A549 (cell line): ENCODE measurements at regions not wholly inside any gene's neighbourhood (a gene's known extent, or its start where the extent isn't known, plus 50 kb on each side); places are given as distances from the start of the nearest gene placed in this dataset.

Source experiments
- ATAC-seq, 2 experiments: fragments of 200-7000 bp in 1 of 2; fragments of >200 bp in 1 of 2; cut with Nextera tagmentation in 1 of 2; cut with Tn5 transposase in 1 of 2; 3 replicates each; pipeline versions ENCODE4 v1.8.0 to v1.9.1; 2018 to 2020; ENCODE audit warnings: mild to moderate bottlenecking in 1 of 2, moderate library complexity in 1 of 2
- CTCF ChIA-PET: fragments of 300-600 bp; sonication (Branson Sonifier 250); formaldehyde crosslinking; extraction: SDS; loops from one replicate; lab custom pipeline; 2021; ENCODE audit warnings: antibody characterized with exemption, inconsistent platforms; lab: Yijun Ruan, JAX
- POLR2A ChIA-PET: fragments of 350-600 bp; formaldehyde crosslinking; extraction: SDS; loops from one replicate; lab custom pipeline; 2021; ENCODE audit warnings: antibody characterized with exemption, inconsistent platforms; lab: Yijun Ruan, JAX
- DNase-seq, 2 experiments: peaks; one replicate each; pipeline versions ENCODE4 v3.0.0 to v3.0.0-alpha.2; 2011 to 2016; ENCODE audit warnings: low read depth in 1 of 2, low spot score in 1 of 2
- FAIRE-seq: peaks from 2 replicates; lab custom pipeline; 2011; peaks lifted over from hg19 to GRCh38; lab: Jason Lieb, UNC
- H3K27ac ChIP-seq, 2 experiments: fragments of >200 bp; sonication (Bioruptor Twin); formaldehyde crosslinking; 3 replicates each; pipeline ENCODE4 v1.5.1; 2016 to 2017
- H3K4me1 ChIP-seq: fragments of >200 bp; sonication (Bioruptor Twin); formaldehyde crosslinking; 3 replicates; pipeline ENCODE4 v1.6.1; 2016
- H3K4me2 ChIP-seq: fragments of >200 bp; sonication (Bioruptor Twin); formaldehyde crosslinking; 3 replicates; pipeline ENCODE4 v1.6.1; 2016
- H3K4me3 ChIP-seq: fragments of >200 bp; sonication (Bioruptor Twin); formaldehyde crosslinking; 3 replicates; pipeline ENCODE4 v1.5.1; 2016
- H3K9me3 ChIP-seq: fragments of >200 bp; sonication (Bioruptor Twin); formaldehyde crosslinking; 3 replicates; pipeline ENCODE4 v1.6.1; 2016
- BHLHE40 ChIP-seq: IDR thresholded peaks from 2 replicates; pipeline ENCODE4 v1.6.1; 2012; ENCODE audit warnings: low read depth, low read length, inconsistent platforms
- CBX8 ChIP-seq: fragments of 200-600 bp; sonication (generic); IDR thresholded peaks from 2 replicates; pipeline ENCODE4 v1.6.1; 2016
- CEBPB ChIP-seq, 2 experiments: fragments of >200 bp in 1 of 2; sonication (Bioruptor Twin) in 1 of 2; formaldehyde crosslinking in 1 of 2; IDR thresholded peaks; 2 replicates each; pipeline ENCODE4 v1.6.1; 2012 to 2016
- CHD4 ChIP-seq: fragments of 200-600 bp; sonication (generic); IDR thresholded peaks from 2 replicates; pipeline ENCODE4 v1.6.1; 2016; ENCODE audit warnings: antibody characterized with exemption, mild to moderate bottlenecking, borderline replicate concordance
- EHF ChIP-seq: fragments of 250-450 bp; sonication (Bioruptor Pico); IDR thresholded peaks from 2 replicates; pipeline ENCODE4 v1.5.0; 2020; ENCODE audit warnings: mild to moderate bottlenecking
- EP300 ChIP-seq, 2 experiments: fragments of >200 bp; sonication (Bioruptor Twin); formaldehyde crosslinking; IDR thresholded peaks; 2 replicates in 1 of 2; 3 replicates in 1 of 2; pipeline ENCODE4 v1.6.1; 2016 to 2017
- FOSB ChIP-seq: fragments of 250-450 bp; sonication (Bioruptor Pico); IDR thresholded peaks from 2 replicates; pipeline ENCODE4 v1.5.0; 2020; ENCODE audit warnings: mild to moderate bottlenecking, moderate library complexity
- FOXS1 ChIP-seq: fragments of 250-450 bp; sonication (Bioruptor Pico); IDR thresholded peaks from 2 replicates; pipeline ENCODE4 v1.5.0; 2020; ENCODE audit warnings: mild to moderate bottlenecking, moderate library complexity
- HES2 ChIP-seq: fragments of >200 bp; sonication (Bioruptor Twin); formaldehyde crosslinking; IDR thresholded peaks from 2 replicates; pipeline ENCODE4 v1.6.1; 2016
- HOXB5 ChIP-seq: fragments of 250-450 bp; sonication (Bioruptor Pico); IDR thresholded peaks from 2 replicates; pipeline ENCODE4 v1.5.0; 2020; ENCODE audit warnings: mild to moderate bottlenecking, moderate library complexity
- KDM1A ChIP-seq: fragments of 200-600 bp; sonication (generic); IDR thresholded peaks from 2 replicates; pipeline ENCODE4 v1.6.1; 2016; ENCODE audit warnings: low read depth, mild to moderate bottlenecking
- NFE2L2 ChIP-seq: fragments of 150-350 bp; conservative IDR thresholded peaks from 2 replicates; pipeline ENCODE4 v1.6.1; 2014; ENCODE audit warnings: low read length
- NR3C1 ChIP-seq: fragments of >200 bp; sonication (Bioruptor Twin); formaldehyde crosslinking; IDR thresholded peaks from 3 replicates; pipeline ENCODE4 v1.6.1; 2017
- POLR2A ChIP-seq: IDR thresholded peaks from 2 replicates; pipeline ENCODE4 v1.6.1; 2012; ENCODE audit warnings: mild to moderate bottlenecking, low read length
- RCOR1 ChIP-seq: fragments of 150-350 bp; IDR thresholded peaks from 2 replicates; pipeline ENCODE4 v1.6.1; 2014; ENCODE audit warnings: antibody characterized with exemption, low read length, low read depth
- RFX5 ChIP-seq: fragments of 450-650 bp; IDR thresholded peaks from 2 replicates; pipeline ENCODE4 v1.7.1; 2014; ENCODE audit warnings: antibody characterized with exemption, mild to moderate bottlenecking, moderate library complexity
- RNF2 ChIP-seq: fragments of 200-600 bp; sonication (generic); IDR thresholded peaks from 2 replicates; pipeline ENCODE4 v1.6.1; 2016; ENCODE audit warnings: low read depth, mild to moderate bottlenecking, antibody characterized with exemption, moderate library complexity, borderline replicate concordance
- SREBF2 ChIP-seq: fragments of 450-650 bp; IDR thresholded peaks from 2 replicates; pipeline ENCODE4 v1.6.1; 2014; ENCODE audit warnings: mild to moderate bottlenecking, moderate library complexity
- ZFP36 ChIP-seq: fragments of 450-650 bp; IDR thresholded peaks from 2 replicates; pipeline ENCODE4 v1.6.1; 2014; ENCODE audit warnings: borderline replicate concordance; ENCODE audit not compliant: partially characterized antibody
- ZNF302 ChIP-seq: fragments of 250-450 bp; sonication (Bioruptor Pico); IDR thresholded peaks from 2 replicates; pipeline ENCODE4 v1.9.0; 2021; ENCODE audit warnings: inconsistent platforms, mild to moderate bottlenecking, moderate library complexity
- WGBS: methylation state at CpG from one replicate; pipeline ENCODE4 v1.1.6; 2017; ENCODE audit errors: missing lambda C conversion rate; 5-methylcytosine and 5-hydroxymethylcytosine counted together
- TF ChIP-seq, protein P1 (sequence below): IDR thresholded peaks from 2 replicates; pipeline ENCODE4 v1.6.1; 2012; ENCODE audit warnings: low read depth, borderline replicate concordance
- TF ChIP-seq, protein P2 (sequence below): fragments of 450-650 bp; IDR thresholded peaks from 2 replicates; pipeline ENCODE4 v1.6.1; 2014; ENCODE audit warnings: antibody characterized with exemption

DNA sequence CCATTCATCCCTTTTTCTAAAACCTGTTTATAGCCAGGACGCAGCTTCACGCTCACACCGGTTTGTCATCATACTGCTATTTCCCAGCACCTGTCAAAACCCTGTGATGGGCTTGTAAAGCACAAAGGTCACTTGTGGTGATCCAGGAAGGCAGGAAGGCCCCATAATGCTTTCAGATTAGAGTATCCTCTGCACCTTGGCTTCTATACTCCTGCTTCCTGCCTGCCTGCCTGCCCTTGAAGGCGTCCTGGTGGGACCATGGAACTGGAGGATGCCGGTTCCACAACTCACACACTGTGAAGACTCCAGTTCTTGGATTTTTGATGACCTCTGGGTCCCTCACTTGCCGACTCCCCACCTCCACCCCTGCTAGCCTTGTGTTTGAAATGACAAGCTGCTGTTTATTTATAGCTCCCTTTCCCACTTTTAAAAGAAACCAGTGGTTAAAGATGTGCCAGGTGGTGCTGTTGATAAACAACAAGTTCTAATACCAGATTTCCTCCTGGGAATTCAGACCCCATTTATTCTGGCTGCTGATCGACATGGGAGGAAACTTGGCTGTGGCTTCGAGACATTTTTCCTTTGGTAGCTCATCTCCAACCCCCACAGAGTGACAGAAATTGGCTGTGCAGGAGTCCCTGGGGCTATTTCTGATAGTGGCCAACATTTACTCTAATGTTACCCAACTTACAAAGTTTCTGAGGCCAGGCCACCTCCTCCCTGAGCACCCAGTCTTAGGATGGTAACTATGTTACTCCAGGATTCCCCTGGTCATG lies 211.5 kb downstream of the KDR start:
- CTCF ChIA-PET = no interaction called here
- ATAC-seq (no peak), FAIRE-seq (no peak), DNase-seq (no peak)
- no peak overlapping the region for H3K4me2 ChIP-seq
- WGBS = 38% methylated on average over 8 of the region's 8 CpGs
- no peak overlapping the region for H3K4me3 ChIP-seq
- H3K27ac ChIP-seq = no peak overlapping the region
- TF ChIP-seq NR3C1 (no peak), RCOR1 (no peak), POLR2A (no peak), RFX5 (no peak), KDM1A (no peak), ZNF302 (no peak), NFE2L2 (no peak), HOXB5 (CRISPR knock-in tag) (no peak), ZFP36 (no peak), CBX8 (no peak)
- no peaks in the 10 kb centered on the region for H3K4me1 ChIP-seq
- no peaks in the 10 kb centered on the region for H3K9me3 ChIP-seq
- POLR2A ChIA-PET = no interaction called here

DNA sequence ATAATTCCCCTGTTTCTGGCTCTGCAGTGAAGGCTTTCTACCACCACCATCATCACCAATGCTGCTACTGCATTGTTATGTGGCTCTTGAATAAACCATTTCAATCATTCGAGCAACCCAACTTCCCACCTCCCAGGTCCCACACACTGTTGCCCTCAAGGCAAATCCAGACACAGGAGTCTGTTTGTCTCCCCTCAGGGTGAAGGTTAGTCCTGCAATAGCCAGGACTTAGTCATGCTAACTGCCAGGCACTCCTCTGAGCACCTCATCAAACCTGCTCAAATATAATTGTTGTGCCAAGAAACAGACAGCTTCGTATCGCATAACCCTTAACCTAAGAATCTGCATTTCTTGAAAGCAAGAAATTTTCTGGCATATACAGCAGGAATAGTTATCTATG lies 213.2 kb downstream of the KDR start:
- H3K9me3 ChIP-seq = no peaks in the 10 kb centered on the region
- H3K4me3 ChIP-seq = no peak overlapping the region
- CTCF ChIA-PET = no interaction called here
- ATAC-seq (no peak), DNase-seq (no peak), FAIRE-seq (no peak)
- POLR2A ChIA-PET = no interaction called here
- WGBS = 17% methylated on average over 3 of the region's 3 CpGs
- no peaks in the 10 kb centered on the region for H3K4me1 ChIP-seq
- TF ChIP-seq EHF (CRISPR knock-in tag) = no peak
- TF ChIP-seq BHLHE40 = no peak
- TF ChIP-seq CHD4 = no peak
- TF ChIP-seq CEBPB (IDR thresholded peaks at IDR 0.05) = no peak
- TF ChIP-seq SREBF2 = no peak
- TF ChIP-seq HES2 = no peak
- no peak for TF ChIP-seq FOSB
- no peak for TF ChIP-seq ZFP36
- no peak for TF ChIP-seq EP300 (IDR thresholded peaks at IDR 0.05)
- TF ChIP-seq, protein P1, sequence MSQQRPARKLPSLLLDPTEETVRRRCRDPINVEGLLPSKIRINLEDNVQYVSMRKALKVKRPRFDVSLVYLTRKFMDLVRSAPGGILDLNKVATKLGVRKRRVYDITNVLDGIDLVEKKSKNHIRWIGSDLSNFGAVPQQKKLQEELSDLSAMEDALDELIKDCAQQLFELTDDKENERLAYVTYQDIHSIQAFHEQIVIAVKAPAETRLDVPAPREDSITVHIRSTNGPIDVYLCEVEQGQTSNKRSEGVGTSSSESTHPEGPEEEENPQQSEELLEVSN = no peak
- no peak for TF ChIP-seq FOXS1 (CRISPR knock-in tag)
- TF ChIP-seq, protein P2, sequence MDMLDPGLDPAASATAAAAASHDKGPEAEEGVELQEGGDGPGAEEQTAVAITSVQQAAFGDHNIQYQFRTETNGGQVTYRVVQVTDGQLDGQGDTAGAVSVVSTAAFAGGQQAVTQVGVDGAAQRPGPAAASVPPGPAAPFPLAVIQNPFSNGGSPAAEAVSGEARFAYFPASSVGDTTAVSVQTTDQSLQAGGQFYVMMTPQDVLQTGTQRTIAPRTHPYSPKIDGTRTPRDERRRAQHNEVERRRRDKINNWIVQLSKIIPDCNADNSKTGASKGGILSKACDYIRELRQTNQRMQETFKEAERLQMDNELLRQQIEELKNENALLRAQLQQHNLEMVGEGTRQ = no peak
- no peak overlapping the region for H3K27ac ChIP-seq
- H3K4me2 ChIP-seq = no peak overlapping the region

GRCh38 chr4:54909961-54910360 lies 215.4 kb downstream of the KDR start:
- no peak for TF ChIP-seq CBX8
- TF ChIP-seq RNF2 = no peak
- TF ChIP-seq HES2 = no peak
- no peak for TF ChIP-seq FOSB
- no peaks in the 10 kb centered on the region for H3K4me1 ChIP-seq
- H3K4me2 ChIP-seq = no peak overlapping the region
- H3K27ac ChIP-seq = no peak overlapping the region
- CTCF ChIA-PET = no interaction called here
- POLR2A ChIA-PET = no interaction called here
- WGBS = 38% methylated on average over 2 of the region's 2 CpGs
- DNase-seq (no peak), FAIRE-seq (no peak), ATAC-seq (no peak)
- H3K4me3 ChIP-seq = no peak overlapping the region
- H3K9me3 ChIP-seq = no peaks in the 10 kb centered on the region
